GM21390 (cell line): ENCODE measurements at regions not wholly inside any gene's neighbourhood (a gene's known extent, or its start where the extent isn't known, plus 50 kb on each side); places are given as distances from the start of the nearest gene placed in this dataset.
"Not testable (repeated sequence)": the region's sequence is repeated elsewhere in the genome, so short reads cannot be mapped to it uniquely, and the experiment has no call there.

Experiments
- ATAC-seq: cut with Tn5 transposase; IDR thresholded peaks from one replicate; pipeline ENCODE4 v1.9.1; 2021; ENCODE audit not compliant: unreplicated experiment

- ATAC-seq, result no peak
These were observed 1130.0 kb downstream of the NAALADL2 start for GRCh38 chr3:175989161-175989560.

- no peak for ATAC-seq
These were observed 1129.3 kb downstream of the NAALADL2 start for GRCh38 chr3:175988401-175988800.

GRCh38 chr3:175985781-175986180 lies 1126.6 kb downstream of the NAALADL2 start:
- ATAC-seq, result no peak

- no peak for ATAC-seq
These were observed 1124.2 kb downstream of the NAALADL2 start for GRCh38 chr3:175983379-175983778.

- no peak for ATAC-seq
These were observed 1121.5 kb downstream of the NAALADL2 start for GRCh38 chr3:175980486-175981090.

DNA sequence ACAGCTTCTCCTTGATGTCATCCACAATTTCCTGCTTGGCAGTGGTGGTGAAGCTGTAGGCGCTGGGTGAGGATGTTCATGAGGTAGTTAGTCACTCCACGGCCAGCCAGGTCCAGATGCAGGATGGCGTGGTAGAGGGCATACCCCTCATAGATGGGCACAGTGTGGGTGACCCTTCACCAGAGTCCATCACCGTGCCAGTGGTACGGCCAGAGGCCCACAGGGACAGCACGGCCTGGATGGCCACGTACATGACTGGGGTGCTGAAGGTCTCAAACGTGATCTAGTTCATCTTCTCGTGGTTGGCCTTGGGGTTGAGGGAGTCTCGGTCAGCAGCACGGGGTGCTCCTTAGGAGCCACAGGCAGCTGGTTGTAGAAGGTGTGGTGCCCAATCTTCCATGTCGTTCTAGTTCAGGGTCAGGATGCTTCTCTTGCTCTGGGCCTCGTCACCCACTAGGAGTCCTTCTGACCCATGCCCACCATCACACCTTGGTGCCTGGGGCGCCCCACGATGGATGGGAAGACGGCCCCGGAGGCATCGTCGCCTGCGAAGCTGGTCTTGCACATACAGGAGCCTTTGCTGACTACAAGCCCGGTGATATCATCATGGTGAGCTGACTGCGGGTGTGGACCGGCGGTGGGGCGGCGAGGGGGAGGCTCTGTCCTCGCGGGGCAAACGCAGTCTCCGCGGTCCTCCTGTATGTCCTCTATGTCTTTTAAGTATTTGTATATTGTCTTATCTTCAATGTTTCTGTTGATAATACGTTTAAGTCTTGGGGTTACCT lies 1119.0 kb downstream of the NAALADL2 start:
- no peak for ATAC-seq

DNA sequence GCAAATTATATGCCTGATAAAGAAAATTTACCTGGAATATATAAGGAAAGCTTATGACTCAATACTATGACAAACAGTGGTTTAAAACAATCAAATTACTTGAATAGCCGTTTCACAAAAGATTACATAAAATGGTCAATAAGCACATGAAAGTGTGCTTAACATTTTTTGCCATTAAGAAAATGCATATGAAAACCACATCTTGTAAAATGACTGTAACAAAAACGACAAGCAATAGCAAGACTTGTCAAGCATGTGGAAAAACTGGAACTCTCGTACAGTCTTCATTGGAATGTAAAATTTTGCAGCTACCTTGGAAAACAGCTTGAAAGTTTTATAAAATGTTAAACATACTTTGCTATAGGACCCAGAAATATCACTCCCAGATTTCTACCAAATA lies 1110.3 kb downstream of the NAALADL2 start:
- ATAC-seq, result no peak

DNA sequence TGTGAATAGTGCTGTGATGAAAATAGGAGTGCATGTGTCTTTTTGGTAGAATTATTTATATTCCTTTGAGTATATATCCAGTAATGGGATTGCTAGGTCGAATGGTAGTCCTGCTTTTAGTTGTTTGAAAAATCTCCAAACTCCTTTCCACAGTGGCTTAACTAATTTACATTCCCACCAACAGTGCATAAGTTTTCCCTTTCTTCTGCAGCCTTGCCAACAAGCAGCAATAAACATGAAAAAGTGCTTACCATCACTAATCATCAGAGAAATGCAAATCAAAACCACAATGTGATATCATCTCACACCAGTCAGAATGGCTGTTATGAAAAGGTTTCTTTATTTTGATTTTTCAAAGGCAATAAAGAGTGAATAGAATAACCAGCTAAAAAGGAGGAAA lies 1105.9 kb downstream of the NAALADL2 start:
- no peak for ATAC-seq

DNA sequence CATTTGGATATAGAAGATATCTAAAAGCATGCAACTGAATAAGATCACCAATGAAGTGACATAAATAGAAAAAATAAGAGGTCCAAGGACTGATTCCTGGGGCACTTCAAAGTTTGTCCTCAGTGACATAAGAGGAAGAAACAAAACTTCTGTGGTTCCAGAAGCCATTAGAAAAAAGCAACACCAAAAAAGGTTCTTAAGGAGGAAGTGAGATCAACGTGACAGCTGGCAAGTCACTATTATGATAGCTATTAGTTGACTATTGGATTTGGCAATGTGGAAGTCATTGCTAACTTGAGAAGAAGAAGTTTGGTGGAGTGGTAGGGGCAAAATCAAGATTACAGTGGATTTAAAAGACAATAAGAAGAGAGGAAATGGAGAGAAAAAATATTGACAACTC lies 1098.3 kb downstream of the NAALADL2 start:
- no peak for ATAC-seq

DNA sequence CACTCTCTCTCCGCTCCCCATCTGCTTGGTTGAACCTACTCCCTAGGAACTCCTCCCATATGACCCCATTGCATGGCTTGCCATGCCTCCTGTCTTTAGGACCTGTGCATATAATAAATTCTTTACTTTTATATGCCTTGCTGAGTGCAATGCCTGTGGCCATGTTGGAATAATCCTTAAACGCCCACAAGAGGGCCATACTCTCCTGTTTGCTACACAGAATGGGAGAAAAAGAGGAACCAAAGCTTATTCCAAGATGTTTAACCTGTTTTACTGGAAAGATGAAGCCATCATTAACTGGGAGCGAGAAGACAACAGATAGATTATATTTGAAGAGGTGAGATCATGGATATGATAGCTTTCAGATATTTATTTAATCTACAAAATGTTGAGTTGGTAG lies 1097.8 kb downstream of the NAALADL2 start:
- ATAC-seq, result no peak

GRCh38 chr3:175951047-175951694 lies 1092.0 kb downstream of the NAALADL2 start:
- ATAC-seq, result no peak

- ATAC-seq, result no peak
These were observed 1088.9 kb downstream of the NAALADL2 start for GRCh38 chr3:175948041-175948440.

GRCh38 chr3:175941352-175941751 lies 1082.2 kb downstream of the NAALADL2 start:
- no peak for ATAC-seq

GRCh38 chr3:175940881-175941280 lies 1081.7 kb downstream of the NAALADL2 start:
- ATAC-seq, result no peak

- no peak for ATAC-seq
These were observed 1081.1 kb downstream of the NAALADL2 start for GRCh38 chr3:175940243-175940642.

GRCh38 chr3:175937367-175937766 lies 1078.2 kb downstream of the NAALADL2 start:
- not testable (repeated sequence) for ATAC-seq

DNA sequence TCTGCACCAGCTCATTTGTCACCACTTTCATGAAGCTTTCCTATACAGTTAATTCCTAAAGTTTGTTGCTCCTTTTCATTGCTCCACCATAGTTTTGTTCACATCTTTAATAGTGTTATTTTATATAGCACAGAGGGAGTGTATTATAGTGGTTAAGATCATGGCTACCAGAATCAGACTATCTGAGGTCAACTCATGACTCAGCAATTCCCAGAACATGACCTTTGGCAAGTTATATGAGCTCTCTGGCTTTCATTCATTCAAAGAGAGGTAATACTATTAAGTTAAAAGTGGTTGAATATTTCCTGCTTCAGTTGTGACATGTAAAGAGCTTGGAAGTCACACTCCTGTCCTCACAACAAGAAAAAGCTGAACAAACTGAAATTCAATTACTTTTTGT lies 1073.5 kb downstream of the NAALADL2 start:
- no peak for ATAC-seq

DNA sequence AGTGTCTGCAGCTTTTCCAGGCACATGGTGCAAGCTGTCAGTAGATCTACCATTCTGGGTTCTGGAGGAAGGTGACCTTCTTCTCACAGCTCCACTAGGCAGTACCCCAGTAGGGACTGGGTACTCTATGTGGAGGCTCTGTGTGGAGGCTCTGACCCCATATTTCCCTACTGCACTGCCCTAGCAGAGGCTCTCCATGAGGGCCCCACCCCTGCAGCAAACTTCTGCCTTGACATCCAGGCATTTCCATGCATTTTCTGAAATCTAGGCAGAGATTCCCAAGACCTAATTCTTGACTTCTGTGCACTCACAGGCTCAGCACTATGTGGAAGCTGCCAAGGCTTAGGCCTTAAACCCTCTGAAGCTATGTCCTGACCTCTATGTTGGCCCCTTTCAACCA lies 1060.0 kb downstream of the NAALADL2 start:
- ATAC-seq, result no peak

GRCh38 chr3:175916191-175916934 lies 1057.2 kb downstream of the NAALADL2 start:
- ATAC-seq, result no peak

GRCh38 chr3:175914785-175915184 lies 1055.7 kb downstream of the NAALADL2 start:
- ATAC-seq, result no peak

DNA sequence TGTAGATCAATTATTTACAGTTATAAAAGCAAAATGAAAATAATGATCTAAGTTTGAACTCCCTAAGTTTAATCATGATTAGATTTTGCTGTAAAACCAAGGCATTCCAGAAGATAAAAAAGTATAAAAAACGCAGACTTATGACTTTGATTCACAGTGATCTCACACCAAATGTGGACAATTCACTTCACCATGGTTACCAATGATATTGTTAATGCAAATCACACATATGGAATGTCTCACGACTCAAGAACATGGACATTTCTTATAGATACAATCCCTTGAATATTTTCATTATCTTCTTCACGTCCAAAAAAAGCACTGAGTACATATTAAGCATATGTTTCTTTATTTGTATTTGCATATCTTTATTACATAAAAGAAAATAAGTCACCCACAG lies 1054.2 kb downstream of the NAALADL2 start:
- no peak for ATAC-seq
